Peyer's patch (tissue), 4 donors: ENCODE measurements at regions not wholly inside any gene's neighbourhood (a gene's known extent, or its start where the extent isn't known, plus 50 kb on each side); places are given as distances from the start of the nearest gene placed in this dataset.

ENCODE experiments used
- CTCF ChIP-seq, 6 experiments: fragments of 450-650 bp in 4 of 6; fragments of 200-600 bp in 2 of 6; sonication (generic) in 1 of 6; IDR thresholded peaks; one replicate each; pipeline ENCODE4 v1.5.1; 2017 to 2019; ENCODE audit warnings: antibody characterized with exemption in 6 of 6, mild to moderate bottlenecking in 3 of 6, moderate library complexity in 1 of 6
- POLR2A ChIP-seq, 2 donors: fragments of 450-650 bp; IDR thresholded peaks; one replicate each; pipeline ENCODE4 v1.5.1; 2017; ENCODE audit warnings: antibody characterized with exemption in 2 of 2, mild to moderate bottlenecking in 2 of 2, moderate library complexity in 2 of 2

GRCh38 chr1:2955652-2956051 is 65.6 kb upstream of the ACTRT2 start:
- TF ChIP-seq CTCF (IDR thresholded peaks at IDR 0.05) (no peak), POLR2A (IDR thresholded peaks at IDR 0.05) (no peak)
